ENCODE measurements at regions not wholly inside any gene's neighbourhood (a gene's known extent, or its start where the extent isn't known, plus 50 kb on each side); places are given as distances from the start of the nearest gene placed in this dataset. TPM values are rescaled to one million over a fixed set of nuclear protein-coding genes. Genes with fewer than 3 reads are reported as not detected.

GRCh38 chrX:3777416-3777815 is 64.0 kb upstream of the PRKX start:
- intact Hi-C loops (cut with DNase I), result no loop called here
- Histone ChIP-seq H3K27me3 (no peaks in the 10 kb centered on the region), H3K4me3 (no peak overlapping the region), H3K4me1 (no peaks in the 10 kb centered on the region), H3K9me3 (no peaks in the 10 kb centered on the region), H3K27ac (no peak overlapping the region), H3K36me3 (replicated peaks in 1 of 2; ENCODE audit: insufficient read depth in 1 of 2, low read depth in 2 of 2) (no peaks in the 10 kb centered on the region)
- ATAC-seq (no peak), DNase-seq (no peak)
- no peak for TF ChIP-seq CTCF (IDR thresholded peaks at IDR 0.05)

- H3K9me3 ChIP-seq, result no peaks in the 10 kb centered on the region
- H3K27me3 ChIP-seq, result no peaks in the 10 kb centered on the region
- H3K4me1 ChIP-seq, result no peaks in the 10 kb centered on the region
- WGBS, 2 donors, result 69 to 76% methylated on average over 3 of the region's 3 CpGs
- no peak overlapping the region for H3K4me3 ChIP-seq
- TF ChIP-seq POLR2A (IDR thresholded peaks at IDR 0.05) (no peak), CTCF (IDR thresholded peaks at IDR 0.05) (no peak)
- DNase-seq, result no peak
- no peaks in the 10 kb centered on the region for H3K36me3 ChIP-seq (replicated peaks in 1 of 2; ENCODE audit: insufficient read depth in 1 of 2, low read depth in 2 of 2)
- no peak for ATAC-seq
- no peak overlapping the region for H3K27ac ChIP-seq
- intact Hi-C loops (cut with DNase I), result no loop called here
These were observed 58.3 kb upstream of the PRKX start for GRCh38 chrX:3771766-3772165.

- Histone ChIP-seq H3K4me3 (no peak overlapping the region), H3K27ac (no peak overlapping the region), H3K9me3 (no peaks in the 10 kb centered on the region), H3K36me3 (replicated peaks in 1 of 2; ENCODE audit: insufficient read depth in 1 of 2, low read depth in 2 of 2) (no peaks in the 10 kb centered on the region), H3K4me1 (no peaks in the 10 kb centered on the region), H3K27me3 (no peaks in the 10 kb centered on the region)
- ATAC-seq (no peak), DNase-seq (no peak)
- WGBS, 2 donors, result 50 to 57% methylated on average over 1 of the region's 1 CpG
- intact Hi-C loops (cut with DNase I), result no loop called here
- no peak for TF ChIP-seq POLR2A (IDR thresholded peaks at IDR 0.05)
- TF ChIP-seq CTCF (IDR thresholded peaks at IDR 0.05), result no peak
These were observed 55.4 kb upstream of the PRKX start for GRCh38 chrX:3768881-3769280.

Small RNAs in the stretch of these regions (small RNA-seq; reads per million reads assigned to genes)
- not detected for gene RF00401
